GM19043 (cell line): ENCODE measurements at regions not wholly inside any gene's neighbourhood (a gene's known extent, or its start where the extent isn't known, plus 50 kb on each side); places are given as distances from the start of the nearest gene placed in this dataset.

Experiments
- ATAC-seq: cut with Tn5 transposase; IDR thresholded peaks from one replicate; pipeline ENCODE4 v1.9.1; 2021; ENCODE audit warnings: low read depth; ENCODE audit not compliant: unreplicated experiment

- ATAC-seq = no peak
Observed at GRCh38 chr2:217396165-217396564, 536.3 kb upstream of the TNP1 start.

- no peak for ATAC-seq
Observed at GRCh38 chr2:217394510-217395351, 534.9 kb upstream of the TNP1 start.

- no peak for ATAC-seq
Observed at GRCh38 chr2:217393585-217394032, 533.7 kb upstream of the TNP1 start.

GRCh38 chr2:217392930-217393584 is 533.2 kb upstream of the TNP1 start:
- ATAC-seq = no peak

- ATAC-seq = no peak
Observed at GRCh38 chr2:217387776-217388387, 528.0 kb upstream of the TNP1 start.

GRCh38 chr2:217386041-217386440 is 526.2 kb upstream of the TNP1 start:
- ATAC-seq = no peak

- ATAC-seq = no peak
Observed at GRCh38 chr2:217383620-217384019, 523.8 kb upstream of the TNP1 start.

- ATAC-seq = no peak
Observed at GRCh38 chr2:217382794-217383193, 522.9 kb upstream of the TNP1 start.

GRCh38 chr2:217379807-217380206 is 519.9 kb upstream of the TNP1 start:
- ATAC-seq = no peak

- ATAC-seq = no peak
Observed at GRCh38 chr2:217372794-217373193, 512.9 kb upstream of the TNP1 start.

GRCh38 chr2:217371781-217372213 is 511.9 kb upstream of the TNP1 start:
- no peak for ATAC-seq

- ATAC-seq = no peak
Observed at GRCh38 chr2:217370391-217370790, 510.5 kb upstream of the TNP1 start.

- ATAC-seq = no peak
Observed at GRCh38 chr2:217367464-217367863, 507.6 kb upstream of the TNP1 start.

- ATAC-seq = no peak
Observed at GRCh38 chr2:217366966-217367365, 507.1 kb upstream of the TNP1 start.

- no peak for ATAC-seq
Observed at GRCh38 chr2:217366266-217366895, 506.5 kb upstream of the TNP1 start.

GRCh38 chr2:217365656-217366055 is 505.8 kb upstream of the TNP1 start:
- ATAC-seq = no peak

GRCh38 chr2:217364224-217364623 is 504.4 kb upstream of the TNP1 start:
- ATAC-seq = no peak

GRCh38 chr2:217363470-217363869 is 503.6 kb upstream of the TNP1 start:
- ATAC-seq = no peak

GRCh38 chr2:217362710-217363109 is 502.8 kb upstream of the TNP1 start:
- ATAC-seq = no peak

GRCh38 chr2:217362286-217362685 is 502.4 kb upstream of the TNP1 start:
- ATAC-seq = no peak

GRCh38 chr2:217361483-217361880 is 501.6 kb upstream of the TNP1 start:
- no peak for ATAC-seq
